ENCODE measurements at regions not wholly inside any gene's neighbourhood (a gene's known extent, or its start where the extent isn't known, plus 50 kb on each side); places are given as distances from the start of the nearest gene placed in this dataset.

DNA sequence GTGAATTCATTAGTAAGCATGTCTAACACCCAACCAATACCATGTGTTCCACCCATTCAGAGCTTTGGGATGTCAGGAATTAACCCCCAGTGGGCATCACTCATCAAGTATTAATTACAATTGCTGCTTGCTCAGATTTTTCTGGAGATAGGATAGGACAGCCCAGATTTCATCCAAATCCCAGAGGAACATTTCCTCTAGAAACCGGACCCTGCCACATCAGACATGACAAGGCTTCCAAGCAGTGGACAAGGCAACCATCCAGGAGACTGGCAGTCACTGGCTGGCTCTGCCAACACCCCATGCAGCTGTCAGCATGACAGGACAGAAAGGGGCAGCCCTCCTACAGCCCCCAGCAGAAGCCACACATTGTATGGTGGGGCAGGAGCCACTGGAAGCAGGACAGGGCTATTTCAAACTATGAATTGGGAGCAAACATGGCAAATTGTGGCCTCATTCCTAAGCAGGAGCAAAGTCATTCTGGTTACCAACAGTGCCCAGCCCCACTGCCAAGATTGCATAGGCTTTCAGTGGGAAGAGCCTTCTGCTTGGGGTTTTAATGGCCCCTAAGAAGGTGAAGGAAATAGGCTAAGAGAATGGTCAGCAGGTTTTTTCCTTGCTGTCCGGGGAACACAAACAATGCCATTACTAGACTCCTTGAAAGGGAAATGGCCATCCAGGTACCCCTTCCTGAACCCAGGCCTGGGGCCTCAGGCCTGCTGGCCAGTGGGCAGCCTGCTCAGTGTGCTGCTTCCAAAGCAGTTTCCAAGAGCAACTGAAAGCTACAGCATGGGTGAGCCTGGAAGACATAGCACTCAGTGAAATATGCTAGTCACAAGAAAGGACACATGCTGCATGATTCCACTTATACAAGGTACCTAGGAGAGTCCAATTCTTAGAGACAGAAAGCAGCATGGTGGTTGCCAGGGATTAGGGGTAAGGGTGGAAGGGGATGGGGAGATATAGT, 294.7 kb upstream of the SLC30A5 start:
- TF ChIP-seq POLR2A (IDR thresholded peaks at IDR 0.05; ENCODE audit: low read depth, low read length) (no peak), POLR2AphosphoS5 (IDR thresholded peaks at IDR 0.05; ENCODE audit: low read depth, low read length) (no peak)

Data from GM12892 (cell line).